Islet precursor cell (in vitro differentiated cells): ENCODE measurements at regions not wholly inside any gene's neighbourhood (a gene's known extent, or its start where the extent isn't known, plus 50 kb on each side); places are given as distances from the start of the nearest gene placed in this dataset.

Experiments
- DNase-seq: peaks from one replicate; pipeline ENCODE4 v3.0.0-alpha.2; 2018

DNA sequence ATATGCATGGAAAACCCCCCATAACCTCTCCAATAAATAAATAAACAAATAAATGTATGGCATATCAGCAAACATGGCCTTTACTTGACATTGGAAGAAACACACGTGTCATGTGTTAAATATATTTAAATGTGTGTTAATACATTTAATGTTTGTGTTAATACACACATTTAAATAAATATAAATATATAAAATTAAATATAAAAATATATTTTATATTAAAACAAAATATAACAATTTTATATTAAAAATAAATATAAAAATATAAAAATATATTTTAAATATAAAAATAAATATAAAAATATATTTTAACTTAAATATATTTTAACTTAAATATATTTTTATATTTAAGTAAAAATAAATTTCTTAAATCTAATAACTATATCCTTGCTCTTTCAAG is 187.6 kb upstream of the CXXC4 start:
- no peak for DNase-seq

DNA sequence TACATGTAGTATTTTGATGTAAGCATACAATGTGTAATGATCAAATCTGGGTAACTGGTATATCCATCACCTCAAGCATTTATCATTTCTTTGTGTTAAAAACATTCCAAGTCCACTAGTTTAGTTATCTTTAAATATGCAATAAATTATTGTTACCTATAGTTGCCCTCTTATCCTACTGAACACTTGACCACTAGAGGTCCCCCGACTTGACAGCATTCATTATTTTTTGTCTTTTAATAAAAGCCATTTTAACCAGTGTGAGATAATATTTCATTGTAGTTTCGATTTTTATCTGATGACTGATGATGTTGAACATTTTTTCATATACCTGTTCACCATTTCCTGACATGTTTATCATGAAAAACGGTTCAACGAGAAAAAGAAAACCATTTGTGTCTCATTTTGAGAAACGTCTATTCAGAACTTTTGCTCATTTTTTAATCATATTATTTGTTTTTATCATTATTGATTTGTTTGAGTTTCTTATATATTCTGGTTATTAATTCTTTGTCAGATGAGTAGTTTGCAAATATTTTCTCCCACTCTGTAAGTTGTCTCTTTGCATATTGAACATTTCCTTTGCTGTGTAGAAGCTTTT is 199.0 kb upstream of the CXXC4 start:
- DNase-seq, result no peak

DNA sequence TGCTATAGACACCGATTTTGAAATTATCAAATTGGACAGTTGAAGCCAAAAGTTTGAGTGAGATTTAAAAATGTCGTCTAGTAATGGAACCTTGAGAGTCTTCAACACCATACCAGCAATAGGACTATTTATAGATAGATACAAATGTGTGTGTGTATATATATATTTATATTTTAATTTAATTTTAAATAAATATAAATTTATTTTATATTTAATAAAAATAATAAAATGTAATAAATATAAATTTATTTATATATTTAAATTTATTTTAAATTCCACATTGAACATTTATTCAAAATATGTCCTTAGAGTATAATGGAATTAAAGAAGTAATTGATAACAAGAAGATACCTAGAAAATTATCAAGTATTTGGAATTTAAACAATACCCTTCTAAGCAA is 221.9 kb upstream of the CXXC4 start:
- no peak for DNase-seq

DNA sequence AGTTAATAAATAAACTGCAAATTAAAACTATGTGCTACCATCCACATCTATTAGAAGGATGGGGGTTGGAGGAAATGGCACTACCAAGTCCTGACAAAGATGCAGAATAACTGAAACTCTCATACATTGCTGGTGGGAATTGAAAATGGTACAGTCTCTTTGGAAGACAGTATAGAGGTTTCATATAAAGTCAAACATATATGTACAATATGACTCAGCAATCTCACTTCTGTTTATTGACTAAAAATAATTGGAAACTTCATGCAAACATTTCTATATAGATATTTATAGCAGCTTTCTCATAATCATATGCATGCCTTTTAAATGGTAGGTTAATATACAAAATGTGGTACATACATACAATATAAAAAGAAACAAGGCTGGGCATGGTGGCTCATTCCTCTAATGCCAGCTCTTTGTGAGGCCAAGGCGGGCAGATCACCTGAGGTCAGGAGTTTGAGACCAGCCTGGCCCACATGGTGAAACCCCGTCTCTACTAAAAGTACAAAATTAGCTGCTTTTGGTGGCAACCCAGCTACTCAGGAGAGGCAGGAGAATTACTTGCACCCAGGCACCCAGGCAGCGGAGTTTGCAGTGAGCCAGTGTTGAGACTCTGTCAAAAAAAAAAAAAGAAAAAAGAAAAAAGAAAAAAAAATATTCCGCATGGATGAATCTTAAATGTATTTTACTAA is 225.0 kb upstream of the CXXC4 start:
- no peak for DNase-seq

DNA sequence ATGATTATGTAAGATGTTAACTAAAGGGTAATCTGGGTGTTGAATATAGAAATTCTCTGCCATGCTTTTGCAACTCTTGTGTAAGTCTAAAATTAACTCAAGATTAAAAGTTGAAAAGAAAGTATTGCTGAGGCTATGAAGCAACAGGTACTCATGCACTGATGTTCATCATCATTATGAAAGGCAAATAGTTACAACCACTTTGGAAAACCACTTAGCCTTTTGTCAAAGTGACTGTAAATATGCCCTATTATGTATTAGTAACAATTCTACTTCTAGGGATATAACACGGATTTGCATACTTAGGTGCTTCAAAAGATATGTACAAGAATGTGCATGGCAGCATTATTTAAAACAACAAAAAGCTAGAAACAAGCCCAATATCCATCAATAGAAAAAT is 227.8 kb upstream of the CXXC4 start:
- DNase-seq, result no peak

DNA sequence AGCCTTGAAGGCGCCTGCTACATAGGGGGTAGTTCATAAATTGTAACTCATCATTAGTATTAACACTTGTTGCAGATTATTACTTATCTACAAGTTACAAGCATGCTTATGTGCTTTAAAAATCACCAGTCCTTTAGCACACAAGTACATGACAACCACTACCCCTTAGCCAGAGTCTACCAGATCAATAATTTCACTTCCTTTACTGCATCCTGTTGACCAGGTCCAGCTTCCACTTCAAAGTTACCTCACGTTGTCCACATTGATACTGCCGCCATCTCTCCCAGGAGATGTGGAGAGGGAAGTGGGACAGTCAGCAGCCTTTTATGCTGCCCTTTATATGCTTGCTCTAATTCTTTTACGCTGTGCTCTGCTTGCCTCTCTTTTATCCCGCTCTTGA is 231.3 kb upstream of the CXXC4 start:
- DNase-seq, result no peak

DNA sequence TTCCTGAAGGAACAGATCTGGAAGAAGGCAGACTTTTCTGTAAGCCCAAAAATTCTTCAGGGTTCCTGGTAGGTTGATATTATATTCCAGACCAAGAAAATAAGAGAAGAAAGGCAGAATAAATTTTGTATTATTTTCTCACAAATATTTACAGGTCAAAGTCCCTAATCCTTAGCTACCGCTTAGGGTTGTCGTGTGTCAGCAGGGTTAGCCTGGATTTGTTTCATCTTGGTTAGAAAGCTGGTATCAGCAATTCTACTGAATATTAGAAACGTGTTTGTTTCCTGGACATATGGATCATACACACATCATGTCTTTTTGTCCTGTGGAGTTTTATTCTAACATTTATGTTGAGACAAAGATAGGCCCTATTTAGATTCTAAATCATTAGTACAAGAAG is 232.9 kb upstream of the CXXC4 start:
- DNase-seq, result no peak

DNA sequence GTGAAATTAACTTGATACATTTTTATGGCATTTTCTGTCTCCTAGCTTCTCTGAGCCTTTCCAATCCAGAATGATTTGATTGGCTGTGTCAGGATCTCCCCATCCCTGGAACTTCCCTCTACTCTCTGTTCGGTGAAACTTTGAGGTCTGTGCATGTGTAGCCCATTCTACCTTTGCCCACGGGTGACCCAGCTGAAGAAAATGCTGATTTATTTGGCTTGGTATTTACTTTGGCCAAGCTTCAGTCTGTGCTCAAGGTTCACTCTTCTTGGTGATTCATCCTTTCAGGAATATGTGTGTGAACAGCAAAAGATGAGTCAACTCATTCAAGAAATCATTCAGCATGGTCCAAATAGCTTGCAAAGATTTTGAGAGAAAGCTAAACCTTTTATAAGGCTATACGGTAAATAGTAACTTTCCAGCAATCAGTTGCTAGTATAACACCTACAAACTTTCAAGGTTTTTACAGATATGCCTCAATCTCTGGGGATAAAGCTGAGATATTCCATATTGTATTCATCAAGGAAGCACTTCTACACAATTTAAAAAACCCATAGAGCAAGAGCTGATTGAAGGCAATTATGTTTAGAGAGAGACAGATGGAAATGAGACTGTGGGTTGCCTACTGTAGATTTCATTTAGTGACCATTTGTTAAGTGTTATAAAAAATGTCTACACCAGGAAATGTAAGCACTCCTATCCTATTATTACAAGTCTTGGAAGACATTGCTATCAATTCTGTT is 233.9 kb upstream of the CXXC4 start:
- DNase-seq, result no peak

DNA sequence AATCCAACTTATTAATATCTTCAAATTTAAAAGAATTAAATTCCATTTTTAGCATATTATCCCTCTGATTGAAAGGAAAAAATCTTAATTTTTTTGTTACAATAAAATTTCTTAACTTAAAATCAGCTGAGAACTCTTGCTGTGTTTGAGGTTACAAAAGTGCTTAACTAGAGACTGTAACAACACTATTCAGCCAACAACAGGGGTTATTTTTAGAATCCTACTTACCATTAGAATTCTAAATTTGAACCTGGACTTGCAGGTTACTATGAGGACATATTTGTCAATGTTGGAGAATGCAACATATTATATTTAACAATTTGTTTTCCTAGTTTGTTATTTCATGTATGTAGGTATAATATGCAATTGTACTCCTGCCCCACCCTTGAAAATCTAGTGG is 238.1 kb upstream of the CXXC4 start:
- DNase-seq, result no peak

DNA sequence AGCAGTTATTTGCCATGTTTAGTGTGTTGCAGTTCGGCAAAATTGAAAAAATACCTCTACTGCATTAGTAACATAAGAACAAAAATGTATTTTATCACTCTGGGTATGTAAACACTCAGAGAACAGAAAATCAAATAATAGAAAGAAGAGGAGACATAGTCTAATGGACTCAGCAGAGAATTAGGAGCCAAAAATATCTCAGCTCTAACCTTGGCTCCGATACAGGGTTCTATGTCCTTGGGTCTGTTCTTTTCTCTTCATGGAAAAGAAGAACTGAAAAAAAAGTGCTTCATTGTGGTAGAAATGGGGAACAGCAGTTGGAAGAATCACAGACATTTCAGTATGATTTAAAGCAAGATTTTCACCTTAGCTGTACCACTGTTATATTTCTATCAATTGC is 240.5 kb upstream of the CXXC4 start:
- no peak for DNase-seq

DNA sequence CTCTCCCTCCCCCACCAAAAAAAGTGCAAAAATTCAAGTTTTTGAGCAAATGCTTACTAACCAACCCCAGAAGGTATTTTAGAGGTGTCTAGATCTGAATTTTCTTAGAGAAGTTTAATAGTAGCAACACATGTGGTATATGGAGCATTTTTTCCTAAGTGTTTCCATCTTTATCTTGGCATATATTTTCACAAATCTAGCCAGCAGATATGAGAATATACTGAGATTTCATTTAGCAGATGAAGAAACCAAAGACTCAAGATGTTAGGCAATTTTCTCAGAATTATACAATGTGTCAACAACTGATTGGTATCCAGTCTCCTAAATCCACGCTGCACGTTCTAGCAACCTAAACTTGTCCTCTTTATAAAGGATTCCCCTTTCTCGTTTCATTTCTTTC is 245.5 kb upstream of the CXXC4 start:
- DNase-seq, result no peak

DNA sequence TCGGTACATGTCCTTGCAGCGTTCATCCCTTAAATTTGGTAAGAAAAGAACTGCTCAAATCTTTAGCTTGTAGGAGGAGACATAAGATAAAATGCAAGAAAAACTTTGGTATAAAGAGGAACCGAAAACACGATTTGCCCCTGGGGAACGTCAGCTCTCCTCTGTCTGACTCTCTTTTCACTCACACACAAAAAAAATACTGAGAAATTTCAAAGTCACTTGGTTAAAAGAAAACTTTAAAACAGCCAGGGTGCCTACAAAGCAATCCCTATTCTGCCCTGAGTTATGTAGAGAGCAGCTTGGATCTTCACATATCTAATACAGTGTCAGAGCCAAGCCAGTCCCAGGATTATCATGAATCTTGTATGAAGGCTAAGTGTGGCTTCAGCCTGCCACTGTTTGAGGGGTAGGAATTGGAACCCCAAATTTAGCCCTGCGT is 248.5 kb upstream of the CXXC4 start:
- no peak for DNase-seq

DNA sequence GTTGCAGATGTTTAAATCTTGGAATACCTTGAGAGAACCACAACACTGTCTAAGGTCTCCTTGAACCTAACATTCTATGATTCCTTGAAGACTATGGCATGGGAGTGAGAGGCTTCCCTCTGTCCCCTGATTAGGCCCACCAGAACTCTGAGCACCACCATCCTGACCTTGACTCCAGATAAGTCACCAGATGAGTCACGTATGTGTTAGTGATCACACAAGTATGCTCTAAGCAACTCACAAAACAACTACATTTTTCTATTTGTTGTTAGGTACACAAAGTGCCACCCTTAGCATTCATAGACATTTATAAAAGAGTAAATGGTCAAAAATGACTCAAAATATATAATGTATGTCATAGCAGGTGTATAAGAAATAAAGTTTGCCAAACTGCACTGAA is 252.9 kb upstream of the CXXC4 start:
- no peak for DNase-seq

DNA sequence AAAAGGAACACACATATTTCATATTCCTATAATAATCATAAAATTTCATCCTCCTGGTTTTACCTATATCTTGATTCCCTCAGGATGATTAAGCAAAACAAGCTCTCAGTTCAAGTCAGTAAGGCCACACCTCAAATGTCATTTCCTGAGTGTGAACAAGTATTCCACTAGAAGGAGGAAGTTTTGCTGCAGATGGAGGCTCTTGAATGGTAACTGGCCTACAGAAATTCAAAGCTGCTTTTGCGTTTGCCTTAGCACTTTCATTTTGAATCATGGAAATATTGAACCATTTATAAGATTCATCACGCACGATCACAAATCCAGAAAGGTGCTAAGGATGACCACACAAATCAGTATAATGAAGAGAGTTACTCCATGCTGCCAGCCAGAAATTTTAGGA is 254.4 kb upstream of the CXXC4 start:
- DNase-seq, result no peak

DNA sequence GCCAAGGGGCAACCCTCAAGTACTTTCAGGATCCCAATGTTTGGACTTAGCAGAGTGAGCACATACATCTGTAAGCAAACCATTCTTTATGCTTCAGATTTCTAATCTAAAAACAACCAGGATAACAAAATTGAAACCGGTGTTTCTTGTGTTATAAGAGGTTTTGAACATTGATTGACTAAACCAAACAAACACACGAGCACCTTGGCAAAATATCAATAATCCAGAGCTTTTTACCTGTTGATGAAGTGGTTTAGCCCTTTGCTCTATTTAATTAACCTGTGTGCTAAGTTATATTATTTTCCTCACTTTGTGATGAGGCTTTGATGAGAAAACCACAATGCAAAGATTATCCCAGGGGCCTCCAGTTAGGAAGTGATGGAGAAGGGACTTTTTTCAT is 255.3 kb upstream of the CXXC4 start:
- DNase-seq, result no peak

DNA sequence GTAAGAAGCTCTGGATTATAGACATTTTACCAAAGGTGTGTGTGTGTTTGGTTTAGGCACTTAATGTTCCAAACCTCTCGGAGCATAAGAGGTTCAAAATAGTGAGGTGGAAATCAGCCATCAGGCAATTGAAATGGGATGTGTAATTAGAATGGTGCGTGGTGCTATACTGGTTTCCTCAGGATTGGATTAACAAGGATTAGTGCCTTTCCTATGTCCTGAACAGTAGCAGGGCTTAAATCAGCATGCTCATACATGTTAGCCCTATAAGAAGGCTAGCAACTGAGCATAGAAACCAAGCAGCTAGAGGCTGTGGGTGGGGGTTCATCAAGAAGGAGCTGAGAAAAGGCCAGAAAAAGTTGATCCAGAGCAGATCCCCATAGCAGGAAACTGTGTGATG is 256.8 kb upstream of the CXXC4 start:
- DNase-seq, result no peak

DNA sequence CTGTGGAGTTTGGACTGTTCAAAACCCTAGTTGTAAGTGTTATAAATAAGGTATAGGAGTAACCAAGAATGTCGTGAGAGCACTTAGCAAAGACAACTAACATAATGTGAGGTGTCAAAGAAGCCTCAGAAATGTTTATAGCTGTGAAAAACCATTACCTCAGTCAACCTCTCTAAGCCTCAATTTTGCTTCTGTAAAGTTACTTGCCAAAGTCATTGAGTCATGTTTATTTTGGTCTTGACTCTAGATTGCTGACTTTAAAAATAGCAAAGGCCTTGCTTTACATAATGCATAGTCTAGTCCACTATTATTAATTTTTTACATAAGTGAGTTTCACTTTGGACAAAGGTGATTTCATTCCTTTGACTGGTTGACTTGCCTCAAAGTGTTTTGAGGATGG is 257.6 kb upstream of the CXXC4 start:
- no peak for DNase-seq

DNA sequence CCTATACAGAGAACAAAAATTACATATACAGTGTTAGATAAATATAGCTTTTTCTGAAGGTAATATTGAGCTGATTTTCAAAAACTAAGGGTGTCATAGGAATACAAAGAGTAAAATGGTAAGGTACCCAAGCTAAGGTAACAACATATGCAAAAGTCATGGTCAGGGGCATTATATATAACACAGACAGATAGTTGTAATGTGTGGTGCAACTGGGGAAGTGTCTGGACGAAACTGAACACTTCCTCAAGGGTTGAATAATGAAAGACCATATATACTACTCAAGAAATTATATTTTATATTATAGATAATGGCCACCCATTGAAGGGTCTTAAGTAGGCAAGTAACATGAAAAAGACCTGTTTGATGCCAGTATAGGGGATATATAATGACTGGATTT is 262.1 kb upstream of the CXXC4 start:
- DNase-seq, result no peak

DNA sequence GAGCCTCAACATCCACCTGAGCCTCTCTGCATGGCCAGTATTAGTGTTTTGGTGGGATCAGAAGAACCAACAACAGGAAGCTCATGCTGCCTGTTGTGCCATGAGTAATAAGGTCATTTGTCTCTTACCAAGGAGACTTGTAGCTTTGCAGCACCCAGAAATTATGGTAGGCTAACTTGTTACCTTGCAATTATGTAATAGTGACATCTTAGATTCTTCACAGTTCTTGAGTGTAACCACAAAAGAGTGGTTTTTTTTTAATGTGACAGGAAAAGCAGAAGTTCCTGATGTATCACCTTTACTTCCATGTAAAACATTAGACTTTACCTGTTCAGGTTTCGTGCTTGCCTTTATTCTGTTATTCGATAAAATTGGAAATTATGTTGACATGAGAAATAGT is 263.9 kb upstream of the CXXC4 start:
- DNase-seq, result no peak

DNA sequence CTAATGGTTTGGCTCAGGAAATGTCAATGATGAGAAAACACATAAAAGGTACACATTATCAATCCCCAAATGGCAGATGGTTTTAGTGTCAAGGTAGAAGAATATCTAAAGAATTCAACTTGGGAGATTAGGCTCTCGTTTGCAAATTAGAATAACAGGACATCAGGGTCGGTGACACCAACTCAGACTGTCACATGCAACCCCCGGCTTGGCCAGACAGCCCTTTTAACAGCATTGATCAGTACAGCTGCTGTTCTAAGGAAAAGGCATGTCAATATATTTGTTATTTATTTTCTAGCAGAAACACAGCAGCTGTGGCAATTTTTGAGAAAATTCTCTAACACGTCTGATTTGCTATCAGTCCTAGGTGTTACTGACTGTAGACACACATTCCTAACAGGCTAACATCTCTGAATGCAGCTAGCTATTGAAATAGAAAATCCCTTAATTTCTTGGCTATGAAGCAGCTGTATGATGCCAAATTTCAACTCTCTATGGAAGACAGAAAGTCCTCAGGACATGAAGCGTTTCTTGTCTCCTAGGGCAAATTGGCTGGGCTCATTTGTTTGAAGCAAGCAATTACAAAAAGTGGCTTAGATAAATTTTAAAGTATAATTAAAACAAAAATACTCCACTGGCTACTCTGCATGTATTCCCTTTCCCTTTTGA is 269.0 kb upstream of the CXXC4 start:
- no peak for DNase-seq

DNA sequence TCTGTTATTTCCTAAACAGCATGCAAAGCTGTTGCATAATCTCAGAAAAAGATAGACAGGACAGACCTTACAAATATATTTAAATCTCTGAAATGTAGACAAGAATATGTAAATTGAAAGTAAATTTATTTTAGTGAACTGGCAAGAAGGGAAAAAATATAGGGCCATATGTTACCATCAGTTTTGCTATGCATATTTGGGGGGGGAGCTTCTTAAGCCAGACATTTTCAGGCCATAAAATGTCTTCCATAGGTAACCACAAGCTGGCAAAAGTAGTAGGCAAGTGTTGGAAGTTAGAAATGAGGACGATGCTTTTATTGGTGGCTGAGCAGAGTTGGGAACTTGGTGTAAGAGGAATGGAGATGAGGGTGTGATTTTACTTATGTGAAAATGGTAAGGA is 272.0 kb upstream of the CXXC4 start:
- DNase-seq, result no peak

DNA sequence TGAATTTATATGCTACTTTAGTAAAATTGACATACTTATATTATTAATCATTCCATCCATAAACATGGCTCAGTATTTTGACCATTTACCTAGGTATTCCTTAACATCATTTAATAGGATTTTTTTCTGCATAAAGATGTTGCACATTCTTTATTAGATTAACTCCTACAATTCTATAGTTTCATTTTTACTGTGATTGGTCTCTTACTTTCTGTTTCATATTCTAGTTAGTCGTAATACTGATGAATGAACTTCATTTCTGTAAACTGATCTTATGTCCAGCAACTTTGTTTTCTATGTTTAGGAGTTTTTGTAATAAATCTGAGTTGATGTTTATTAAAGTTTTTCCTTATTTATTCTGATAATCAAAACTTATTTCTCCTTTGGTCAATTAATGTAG is 278.2 kb upstream of the CXXC4 start:
- no peak for DNase-seq

DNA sequence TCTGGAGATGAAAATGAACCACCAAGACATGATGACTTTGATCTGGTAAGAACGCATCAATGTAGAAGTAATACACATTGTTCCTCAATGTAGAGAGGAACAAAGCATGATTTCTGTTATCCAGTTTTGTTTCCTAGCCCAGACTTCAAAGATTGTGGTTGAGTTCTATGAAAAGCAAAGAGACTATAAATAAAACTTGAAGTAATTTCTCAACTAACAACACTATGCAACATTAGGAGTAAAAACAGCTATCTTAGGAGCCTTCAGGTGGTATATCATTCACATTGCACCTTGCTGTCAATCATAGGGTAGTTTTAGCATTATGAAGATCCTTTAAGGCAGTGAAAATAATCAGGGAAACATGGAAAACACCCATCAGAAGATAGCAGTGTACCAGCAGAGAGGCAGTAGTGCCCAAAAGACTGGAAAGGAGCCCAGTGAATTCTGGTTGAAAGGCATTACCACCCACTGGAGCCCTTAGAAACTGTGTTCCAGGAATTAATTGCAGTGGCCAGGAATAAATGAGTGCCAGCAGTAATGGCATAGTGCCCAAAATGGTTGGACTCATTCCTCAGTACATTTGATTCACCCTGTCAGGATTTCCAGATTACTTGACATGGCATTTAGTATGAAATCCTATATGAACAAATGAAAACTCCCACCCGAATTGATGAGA is 300.7 kb upstream of the CXXC4 start:
- no peak for DNase-seq
